ENCODE measurements at regions not wholly inside any gene's neighbourhood (a gene's known extent, or its start where the extent isn't known, plus 50 kb on each side); places are given as distances from the start of the nearest gene placed in this dataset.

GRCh38 chr5:67301285-67301903, 104.8 kb upstream of the CD180 start:
- H3K27ac ChIP-seq (ENCODE audit: extremely low read depth, low read depth, low read length), result no peak overlapping the region
- TF ChIP-seq PRDM6 (tag by site-specific recombination; IDR thresholded peaks at IDR 0.05) (peak; percentile 62), ZNF133 (tag by site-specific recombination; IDR thresholded peaks at IDR 0.05) (no peak), SETDB1 (IDR thresholded peaks at IDR 0.05; ENCODE audit: insufficient read length, low read length) (peak; percentile 51)
- H3K4me3 ChIP-seq (ENCODE audit: low read depth, low read length), result no peak overlapping the region
- H3K4me1 ChIP-seq (ENCODE audit: control insufficient read depth, insufficient read depth, low read length), result no peaks in the 10 kb centered on the region
- POLR2A ChIA-PET, result no interaction called here
- no peaks in the 10 kb centered on the region for H3K9me3 ChIP-seq (ENCODE audit: control insufficient read depth, insufficient read depth, low read depth, low read length)
- CTCF ChIA-PET, result interaction anchor here (0.7 kb wide), 1 partner anchor 970 kb away, joined by 3 read pairs; no protein-coding TSS in a partner anchor
- H3K36me3 ChIP-seq (ENCODE audit: control insufficient read depth in 2 of 2, insufficient read depth in 1 of 2, low read length in 2 of 2), result no peaks in the 10 kb centered on the region

DNA sequence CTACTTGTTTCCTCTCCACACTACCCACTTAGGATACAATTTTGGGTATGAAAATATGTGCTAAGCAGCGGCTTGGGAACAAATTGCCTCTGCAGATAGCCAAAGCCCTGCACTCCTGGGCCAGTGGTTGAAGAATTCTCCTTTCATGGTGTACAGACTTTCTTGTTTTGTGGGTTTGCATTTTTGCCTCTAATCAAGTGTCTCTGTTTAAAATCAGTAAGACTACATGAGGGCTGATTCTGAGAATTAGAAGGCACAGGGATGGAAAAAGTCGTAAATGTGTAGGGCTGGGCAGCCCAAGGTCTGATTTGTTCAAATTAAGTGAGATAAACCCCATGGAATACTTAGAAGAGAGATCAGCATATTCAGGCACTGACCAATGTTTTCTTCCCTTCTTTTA, 103.7 kb upstream of the CD180 start:
- H3K4me1 ChIP-seq (ENCODE audit: control insufficient read depth, insufficient read depth, low read length), result no peaks in the 10 kb centered on the region
- no peak for TF ChIP-seq ZNF37A (tag by site-specific recombination; IDR thresholded peaks at IDR 0.05)
- TF ChIP-seq HOXA7 (CRISPR knock-in tag; IDR thresholded peaks at IDR 0.05; ENCODE audit: borderline replicate concordance), result no peak
- TF ChIP-seq, protein P1, sequence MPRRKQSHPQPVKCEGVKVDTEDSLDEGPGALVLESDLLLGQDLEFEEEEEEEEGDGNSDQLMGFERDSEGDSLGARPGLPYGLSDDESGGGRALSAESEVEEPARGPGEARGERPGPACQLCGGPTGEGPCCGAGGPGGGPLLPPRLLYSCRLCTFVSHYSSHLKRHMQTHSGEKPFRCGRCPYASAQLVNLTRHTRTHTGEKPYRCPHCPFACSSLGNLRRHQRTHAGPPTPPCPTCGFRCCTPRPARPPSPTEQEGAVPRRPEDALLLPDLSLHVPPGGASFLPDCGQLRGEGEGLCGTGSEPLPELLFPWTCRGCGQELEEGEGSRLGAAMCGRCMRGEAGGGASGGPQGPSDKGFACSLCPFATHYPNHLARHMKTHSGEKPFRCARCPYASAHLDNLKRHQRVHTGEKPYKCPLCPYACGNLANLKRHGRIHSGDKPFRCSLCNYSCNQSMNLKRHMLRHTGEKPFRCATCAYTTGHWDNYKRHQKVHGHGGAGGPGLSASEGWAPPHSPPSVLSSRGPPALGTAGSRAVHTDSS (tag by site-specific recombination; IDR thresholded peaks at IDR 0.05), result no peak
- TF ChIP-seq ZNF394 (tag by site-specific recombination; IDR thresholded peaks at IDR 0.05; ENCODE audit: borderline replicate concordance), result no peak
- no peak for TF ChIP-seq MEIS1 (CRISPR knock-in tag; IDR thresholded peaks at IDR 0.05; ENCODE audit: borderline replicate concordance)
- no peak for TF ChIP-seq PRDM6 (tag by site-specific recombination; IDR thresholded peaks at IDR 0.05)
- TF ChIP-seq ZNF174 (tag by site-specific recombination; IDR thresholded peaks at IDR 0.05), result no peak
- TF ChIP-seq, protein P2, sequence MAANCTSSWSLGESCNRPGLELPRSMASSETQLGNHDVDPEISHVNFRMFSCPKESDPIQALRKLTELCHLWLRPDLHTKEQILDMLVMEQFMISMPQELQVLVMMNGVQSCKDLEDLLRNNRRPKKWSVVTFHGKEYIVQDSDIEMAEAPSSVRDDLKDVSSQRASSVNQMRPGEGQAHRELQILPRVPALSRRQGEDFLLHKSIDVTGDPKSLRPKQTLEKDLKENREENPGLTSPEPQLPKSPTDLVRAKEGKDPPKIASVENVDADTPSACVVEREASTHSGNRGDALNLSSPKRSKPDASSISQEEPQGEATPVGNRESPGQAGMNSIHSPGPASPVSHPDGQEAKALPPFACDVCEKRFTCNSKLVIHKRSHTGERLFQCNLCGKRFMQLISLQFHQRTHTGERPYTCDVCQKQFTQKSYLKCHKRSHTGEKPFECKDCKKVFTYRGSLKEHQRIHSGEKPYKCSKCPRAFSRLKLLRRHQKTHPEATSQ (tag by site-specific recombination; IDR thresholded peaks at IDR 0.05), result no peak
- H3K9me3 ChIP-seq (ENCODE audit: control insufficient read depth, insufficient read depth, low read depth, low read length), result no peaks in the 10 kb centered on the region
- ChIA-PET CTCF (no interaction called here), POLR2A (no interaction called here)
- no peak overlapping the region for H3K4me3 ChIP-seq (ENCODE audit: low read depth, low read length)
- no peak overlapping the region for H3K27ac ChIP-seq (ENCODE audit: extremely low read depth, low read depth, low read length)
- H3K36me3 ChIP-seq (ENCODE audit: control insufficient read depth in 2 of 2, insufficient read depth in 1 of 2, low read length in 2 of 2), result no peaks in the 10 kb centered on the region

DNA sequence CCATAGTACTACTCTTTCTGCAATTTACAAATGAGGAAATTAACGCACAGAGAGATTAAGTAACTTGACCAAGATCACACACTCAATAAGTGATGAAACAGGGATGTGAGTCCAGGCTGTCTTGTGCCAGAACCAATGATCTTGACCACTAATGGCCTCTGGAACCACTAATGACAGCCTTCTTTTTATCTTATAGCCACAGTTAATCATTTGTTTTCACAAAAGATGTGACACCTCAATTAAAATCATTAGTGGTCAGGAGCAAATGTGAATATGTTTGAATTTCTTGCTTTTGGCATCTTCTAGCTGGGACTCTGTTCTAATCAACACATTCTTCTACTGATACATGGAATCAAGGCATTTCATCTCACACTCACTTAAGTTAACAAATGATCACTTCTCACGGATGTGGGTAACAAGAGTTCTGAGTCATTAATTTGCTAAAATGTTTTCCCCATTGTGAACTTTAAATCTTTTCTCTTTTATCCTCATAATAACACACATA, 102.7 kb upstream of the CD180 start:
- Histone ChIP-seq H3K9me3 (ENCODE audit: control insufficient read depth, insufficient read depth, low read depth, low read length) (no peaks in the 10 kb centered on the region), H3K4me3 (ENCODE audit: low read depth, low read length) (no peak overlapping the region), H3K36me3 (ENCODE audit: control insufficient read depth in 2 of 2, insufficient read depth in 1 of 2, low read length in 2 of 2) (no peaks in the 10 kb centered on the region), H3K27ac (ENCODE audit: extremely low read depth, low read depth, low read length) (no peak overlapping the region), H3K4me1 (ENCODE audit: control insufficient read depth, insufficient read depth, low read length) (no peaks in the 10 kb centered on the region)
- CTCF ChIA-PET, result no interaction called here
- POLR2A ChIA-PET, result no interaction called here
- no peak for TF ChIP-seq ZNF571 (tag by site-specific recombination; IDR thresholded peaks at IDR 0.05)
- no peak for TF ChIP-seq ZNF48 (tag by site-specific recombination; IDR thresholded peaks at IDR 0.05)
- no peak for TF ChIP-seq ZFP41 (tag by site-specific recombination; IDR thresholded peaks at IDR 0.05; ENCODE audit: borderline replicate concordance)
- TF ChIP-seq ZSCAN4 (tag by site-specific recombination; IDR thresholded peaks at IDR 0.05), result no peak
- TF ChIP-seq ZNF335 (tag by site-specific recombination; conservative IDR thresholded peaks at IDR 0.05), result no peak
- TF ChIP-seq ZBTB48 (tag by site-specific recombination; IDR thresholded peaks at IDR 0.05), result no peak
- no peak for TF ChIP-seq ZNF600 (tag by site-specific recombination; IDR thresholded peaks at IDR 0.05)
- TF ChIP-seq ZNF670 (tag by site-specific recombination; IDR thresholded peaks at IDR 0.05; ENCODE audit: low read depth), result no peak
- TF ChIP-seq, protein P3, sequence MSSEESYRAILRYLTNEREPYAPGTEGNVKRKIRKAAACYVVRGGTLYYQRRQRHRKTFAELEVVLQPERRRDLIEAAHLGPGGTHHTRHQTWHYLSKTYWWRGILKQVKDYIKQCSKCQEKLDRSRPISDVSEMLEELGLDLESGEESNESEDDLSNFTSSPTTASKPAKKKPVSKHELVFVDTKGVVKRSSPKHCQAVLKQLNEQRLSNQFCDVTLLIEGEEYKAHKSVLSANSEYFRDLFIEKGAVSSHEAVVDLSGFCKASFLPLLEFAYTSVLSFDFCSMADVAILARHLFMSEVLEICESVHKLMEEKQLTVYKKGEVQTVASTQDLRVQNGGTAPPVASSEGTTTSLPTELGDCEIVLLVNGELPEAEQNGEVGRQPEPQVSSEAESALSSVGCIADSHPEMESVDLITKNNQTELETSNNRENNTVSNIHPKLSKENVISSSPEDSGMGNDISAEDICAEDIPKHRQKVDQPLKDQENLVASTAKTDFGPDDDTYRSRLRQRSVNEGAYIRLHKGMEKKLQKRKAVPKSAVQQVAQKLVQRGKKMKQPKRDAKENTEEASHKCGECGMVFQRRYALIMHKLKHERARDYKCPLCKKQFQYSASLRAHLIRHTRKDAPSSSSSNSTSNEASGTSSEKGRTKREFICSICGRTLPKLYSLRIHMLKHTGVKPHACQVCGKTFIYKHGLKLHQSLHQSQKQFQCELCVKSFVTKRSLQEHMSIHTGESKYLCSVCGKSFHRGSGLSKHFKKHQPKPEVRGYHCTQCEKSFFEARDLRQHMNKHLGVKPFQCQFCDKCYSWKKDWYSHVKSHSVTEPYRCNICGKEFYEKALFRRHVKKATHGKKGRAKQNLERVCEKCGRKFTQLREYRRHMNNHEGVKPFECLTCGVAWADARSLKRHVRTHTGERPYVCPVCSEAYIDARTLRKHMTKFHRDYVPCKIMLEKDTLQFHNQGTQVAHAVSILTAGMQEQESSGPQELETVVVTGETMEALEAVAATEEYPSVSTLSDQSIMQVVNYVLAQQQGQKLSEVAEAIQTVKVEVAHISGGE (tag by site-specific recombination; conservative IDR thresholded peaks at IDR 0.05; ENCODE audit: low read depth), result no peak
- no peak for TF ChIP-seq ZNF76 (tag by site-specific recombination; IDR thresholded peaks at IDR 0.05; ENCODE audit: borderline replicate concordance, low read depth)

All from HEK293 (cell line).